ENCODE measurements at regions not wholly inside any gene's neighbourhood (a gene's known extent, or its start where the extent isn't known, plus 50 kb on each side); places are given as distances from the start of the nearest gene placed in this dataset.

DNA sequence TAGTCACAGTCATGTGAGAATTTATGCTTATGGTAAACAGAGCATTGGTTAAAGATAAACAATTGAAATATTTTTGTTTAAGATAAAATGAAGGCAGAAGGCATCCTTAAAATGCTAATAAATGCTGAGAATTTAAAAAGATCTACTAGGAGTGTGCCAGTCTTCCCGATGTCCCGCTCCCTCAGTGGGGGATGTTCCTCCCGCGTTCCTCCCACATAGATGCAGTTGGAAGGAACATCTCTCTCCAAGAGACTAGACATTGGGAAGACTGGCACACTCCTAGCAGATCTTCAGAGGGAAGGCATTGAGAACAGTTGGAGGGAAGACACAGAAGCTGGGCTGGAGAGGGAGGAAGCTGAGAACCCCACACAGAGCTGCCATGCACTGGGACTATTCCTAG, 203.3 kb downstream of the EDN1 start:
- peaks cover 0 to 17% (median 0%) of the 10 kb centered on the region in 3 experiments; a peak in 3 of 7 replicates for H3K36me3 Mint-ChIP-seq (ENCODE audit: insufficient read depth in 1 of 3, low read depth in 3 of 3)

More for the DNA sequence above, 203.3 kb downstream of the EDN1 start:
- WGBS (ENCODE audit: extremely low coverage, insufficient read length, low lambda C conversion rate): no CpG with 5 or more reads among the region's 4 CpGs
- Histone ChIP-seq H3K18ac (ENCODE audit: insufficient read length, low read depth, low read length) (no peak overlapping the region), H4K91ac (ENCODE audit: insufficient read length, low read depth, low read length) (no peak overlapping the region), H3K79me2 (ENCODE audit: insufficient read depth, low read length) (no peaks in the 10 kb centered on the region), H2BK20ac (ENCODE audit: low read depth, low read length, poor library complexity, severe bottlenecking) (no peak overlapping the region), H3K14ac (ENCODE audit: insufficient read depth, low read length) (peak overlapping the region; percentile 39; the same call in 1 of the 2 replicates), H2AK5ac (ENCODE audit: insufficient read length, low read length) (no peak overlapping the region), H3K9me3 (ENCODE audit: control insufficient read depth, low read depth, low read length) (no peaks in the 10 kb centered on the region), H2BK5ac (ENCODE audit: insufficient read length, low read length) (no peak overlapping the region), H3T11ph (ENCODE audit: low read length) (no peak overlapping the region), H2BK120ac (ENCODE audit: low read depth, low read length, poor library complexity, severe bottlenecking) (no peak overlapping the region), H4K8ac (replicated peaks; ENCODE audit: insufficient read length, low read depth, low read length) (no peak overlapping the region), H3K27ac (ENCODE audit: insufficient read length, low read depth, low read length) (no peak overlapping the region), H3K56ac (ENCODE audit: insufficient read length, low read depth, low read length) (no peak overlapping the region), H3K9ac (ENCODE audit: extremely low read depth, insufficient read length, low read length) (no peak overlapping the region), H3K4ac (ENCODE audit: low read depth, low read length) (no peak overlapping the region), H4K20me1 (ENCODE audit: control insufficient read depth, insufficient read depth, insufficient read length) (no peaks in the 10 kb centered on the region), H2BK15ac (ENCODE audit: low read depth, low read length) (no peak overlapping the region), H2BK12ac (ENCODE audit: insufficient read length, low read depth, low read length) (no peak overlapping the region), H3K23ac (ENCODE audit: insufficient read length, low read depth, low read length) (no peak overlapping the region), H3K4me1 (ENCODE audit: insufficient read depth, low read length) (no peaks in the 10 kb centered on the region), H4K5ac (ENCODE audit: insufficient read length, low read depth, low read length) (no peak overlapping the region), H3K4me2 (ENCODE audit: insufficient read depth, insufficient read length, low read length) (no peak overlapping the region), H3K79me1 (ENCODE audit: insufficient read depth, low read depth, low read length, poor library complexity, severe bottlenecking) (no peaks in the 10 kb centered on the region), H2AFZ (ENCODE audit: low read length) (no peak overlapping the region), H3K23me2 (ENCODE audit: insufficient read length, low read depth, low read length, poor library complexity, severe bottlenecking) (no peaks in the 10 kb centered on the region), H3K27me3 (ENCODE audit: insufficient read depth, low read length) (no peaks in the 10 kb centered on the region)
- no peak for DNase-seq
- Mint-ChIP-seq H3K27me3 (ENCODE audit: low read depth) (peaks cover 2% of the 10 kb centered on the region; the same call in 1 of the 2 replicates), H3K4me3 (no peak overlapping the region), H3K4me1 (peaks cover 8 to 11% of the 10 kb centered on the region in 2 experiments; a peak in 3 of 4 replicates), H3K27ac (no peak overlapping the region), H3K9me3 (peaks cover 3 to 5% of the 10 kb centered on the region in 2 experiments; a peak in 3 of 5 replicates)
- TF ChIP-seq, protein P1, sequence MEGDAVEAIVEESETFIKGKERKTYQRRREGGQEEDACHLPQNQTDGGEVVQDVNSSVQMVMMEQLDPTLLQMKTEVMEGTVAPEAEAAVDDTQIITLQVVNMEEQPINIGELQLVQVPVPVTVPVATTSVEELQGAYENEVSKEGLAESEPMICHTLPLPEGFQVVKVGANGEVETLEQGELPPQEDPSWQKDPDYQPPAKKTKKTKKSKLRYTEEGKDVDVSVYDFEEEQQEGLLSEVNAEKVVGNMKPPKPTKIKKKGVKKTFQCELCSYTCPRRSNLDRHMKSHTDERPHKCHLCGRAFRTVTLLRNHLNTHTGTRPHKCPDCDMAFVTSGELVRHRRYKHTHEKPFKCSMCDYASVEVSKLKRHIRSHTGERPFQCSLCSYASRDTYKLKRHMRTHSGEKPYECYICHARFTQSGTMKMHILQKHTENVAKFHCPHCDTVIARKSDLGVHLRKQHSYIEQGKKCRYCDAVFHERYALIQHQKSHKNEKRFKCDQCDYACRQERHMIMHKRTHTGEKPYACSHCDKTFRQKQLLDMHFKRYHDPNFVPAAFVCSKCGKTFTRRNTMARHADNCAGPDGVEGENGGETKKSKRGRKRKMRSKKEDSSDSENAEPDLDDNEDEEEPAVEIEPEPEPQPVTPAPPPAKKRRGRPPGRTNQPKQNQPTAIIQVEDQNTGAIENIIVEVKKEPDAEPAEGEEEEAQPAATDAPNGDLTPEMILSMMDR (conservative IDR thresholded peaks at IDR 0.05): no peak

All from H9 (cell line).